A549 (cell line): ENCODE measurements at regions not wholly inside any gene's neighbourhood (a gene's known extent, or its start where the extent isn't known, plus 50 kb on each side); places are given as distances from the start of the nearest gene placed in this dataset.

Experiments used
- BHLHE40 ChIP-seq: IDR thresholded peaks from 2 replicates; pipeline ENCODE4 v1.6.1; 2012; ENCODE audit warnings: low read depth, low read length, inconsistent platforms
- CHD2 ChIP-seq: fragments of 150-350 bp; IDR thresholded peaks from 2 replicates; pipeline ENCODE4 v1.6.1; 2014; ENCODE audit warnings: low read length; ENCODE audit not compliant: partially characterized antibody
- CTCF ChIP-seq: fragments of >200 bp; sonication (Bioruptor Twin); formaldehyde crosslinking; IDR thresholded peaks from 3 replicates; pipeline ENCODE4 v1.5.1; 2016
- ELK1 ChIP-seq: fragments of 150-350 bp; IDR thresholded peaks from 2 replicates; pipeline ENCODE4 v1.6.1; 2014; ENCODE audit warnings: low read depth, mild to moderate bottlenecking, low read length
- MYC ChIP-seq: IDR thresholded peaks from 2 replicates; pipeline ENCODE4 v1.6.1; 2012; ENCODE audit warnings: mild to moderate bottlenecking, inconsistent platforms, low read length, improper control_type of control experiment, borderline replicate concordance
- NR3C1 ChIP-seq: fragments of >200 bp; sonication (Bioruptor Twin); formaldehyde crosslinking; IDR thresholded peaks from 3 replicates; pipeline ENCODE4 v1.6.1; 2017
- POLR2A ChIP-seq: IDR thresholded peaks from 2 replicates; pipeline ENCODE4 v1.6.1; 2012; ENCODE audit warnings: mild to moderate bottlenecking, low read length
- RAD21 ChIP-seq, 2 experiments: fragments of >200 bp in 1 of 2; sonication (Bioruptor Twin) in 1 of 2; formaldehyde crosslinking in 1 of 2; IDR thresholded peaks in 1 of 2; conservative IDR thresholded peaks in 1 of 2; 2 replicates in 1 of 2; 3 replicates in 1 of 2; pipeline ENCODE4 v1.6.1; 2012 to 2018; ENCODE audit warnings: inconsistent platforms in 1 of 2
- REST ChIP-seq: fragments of 200-600 bp; sonication (generic); IDR thresholded peaks from 2 replicates; pipeline ENCODE4 v1.6.1; 2016; ENCODE audit warnings: antibody characterized with exemption, mild to moderate bottlenecking, moderate library complexity
- TF ChIP-seq, protein P1 (sequence below): fragments of 450-650 bp; IDR thresholded peaks from 2 replicates; pipeline ENCODE4 v1.6.1; 2014; ENCODE audit warnings: antibody characterized with exemption

GRCh38 chr9:74133921-74134320, 363.2 kb upstream of the RORB start:
- no peak for TF ChIP-seq POLR2A
- no peak for TF ChIP-seq BHLHE40
- no peak for TF ChIP-seq CTCF
- no peak for TF ChIP-seq MYC
- TF ChIP-seq, protein P1, sequence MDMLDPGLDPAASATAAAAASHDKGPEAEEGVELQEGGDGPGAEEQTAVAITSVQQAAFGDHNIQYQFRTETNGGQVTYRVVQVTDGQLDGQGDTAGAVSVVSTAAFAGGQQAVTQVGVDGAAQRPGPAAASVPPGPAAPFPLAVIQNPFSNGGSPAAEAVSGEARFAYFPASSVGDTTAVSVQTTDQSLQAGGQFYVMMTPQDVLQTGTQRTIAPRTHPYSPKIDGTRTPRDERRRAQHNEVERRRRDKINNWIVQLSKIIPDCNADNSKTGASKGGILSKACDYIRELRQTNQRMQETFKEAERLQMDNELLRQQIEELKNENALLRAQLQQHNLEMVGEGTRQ, result no peak
- no peak for TF ChIP-seq RAD21 (conservative IDR thresholded peaks at IDR 0.05 in 1 of 2, IDR thresholded peaks at IDR 0.05 in 1 of 2)
- no peak for TF ChIP-seq REST
- no peak for TF ChIP-seq ELK1
- no peak for TF ChIP-seq CHD2
- no peak for TF ChIP-seq NR3C1
